CD4-positive, alpha-beta memory T cell (primary cell): ENCODE measurements at regions not wholly inside any gene's neighbourhood (a gene's known extent, or its start where the extent isn't known, plus 50 kb on each side); places are given as distances from the start of the nearest gene placed in this dataset.
"Not testable (repeated sequence)": the region's sequence is repeated elsewhere in the genome, so short reads cannot be mapped to it uniquely, and the experiment has no call there.

ENCODE experiments used
- CTCF ChIA-PET: fragments of 350-600 bp; sonication (Branson Sonifier 250); formaldehyde crosslinking; loops from one replicate; lab custom pipeline; 2021; ENCODE audit warnings: inconsistent platforms; ENCODE audit not compliant: partially characterized antibody; lab: Charles Lee
- POLR2A ChIA-PET: fragments of 350-600 bp; sonication (Branson Sonifier 250); formaldehyde crosslinking; loops from one replicate; lab custom pipeline; 2021; ENCODE audit not compliant: partially characterized antibody; lab: Charles Lee
- DNase-seq, 5 donors: peaks; one replicate each; pipeline versions ENCODE4 v3.0.0 to v3.0.0-alpha.2; 2020 to 2022; ENCODE audit warnings: mixed read lengths in 1 of 5
- H3K27ac ChIP-seq: one replicate; pipeline ENCODE4 v1.7.0; 2013; ENCODE audit warnings: low read depth, low read length
- H3K27me3 ChIP-seq: 2 replicates; pipeline ENCODE4 v1.7.0; 2013; ENCODE audit warnings: mild to moderate bottlenecking, low read length, moderate library complexity; ENCODE audit not compliant: insufficient read depth
- H3K36me3 ChIP-seq: 2 replicates; pipeline ENCODE4 v1.7.0; 2013; ENCODE audit warnings: mild to moderate bottlenecking, low read length, moderate library complexity; ENCODE audit not compliant: insufficient read depth
- H3K4me1 ChIP-seq: 2 replicates; pipeline ENCODE4 v1.7.0; 2013; ENCODE audit warnings: mild to moderate bottlenecking, low read length, moderate library complexity; ENCODE audit not compliant: insufficient read depth
- H3K4me3 ChIP-seq, 2 donors: one replicate each; pipeline ENCODE4 v1.7.0; 2013; ENCODE audit warnings: low read length in 2 of 2, mild to moderate bottlenecking in 1 of 2
- H3K9me3 ChIP-seq, 2 donors: one replicate each; pipeline ENCODE4 v1.7.0; 2013; ENCODE audit warnings: low read length in 2 of 2, control low read depth in 1 of 2; ENCODE audit not compliant: control insufficient read depth in 1 of 2
- H3K27ac Mint-ChIP-seq, 7 donors: one replicate each; pipeline ENCODE4 v1.8.0; 2020 to 2021; ENCODE audit warnings: mixed read lengths in 7 of 7, mild to moderate bottlenecking in 6 of 7, inconsistent platforms in 3 of 7, moderate library complexity in 3 of 7
- H3K27me3 Mint-ChIP-seq, 2 donors: one replicate each; pipeline ENCODE4 v1.8.0; 2020 to 2021; ENCODE audit warnings: mixed read lengths in 2 of 2
- H3K36me3 Mint-ChIP-seq, 2 donors: one replicate each; pipeline ENCODE4 v1.8.0; 2020 to 2021; ENCODE audit warnings: mixed read lengths in 2 of 2, inconsistent platforms in 1 of 2, mild to moderate bottlenecking in 1 of 2
- H3K4me1 Mint-ChIP-seq, 4 donors: one replicate each; pipeline ENCODE4 v1.8.0; 2020 to 2021; ENCODE audit warnings: mixed read lengths in 4 of 4, mild to moderate bottlenecking in 1 of 4
- H3K4me3 Mint-ChIP-seq, 8 donors: one replicate each; pipeline ENCODE4 v1.8.0; 2020 to 2021; ENCODE audit warnings: mixed read lengths in 8 of 8, mild to moderate bottlenecking in 7 of 8, moderate library complexity in 6 of 8, inconsistent platforms in 3 of 8
- H3K9me3 Mint-ChIP-seq, 8 donors: one replicate each; pipeline ENCODE4 v1.8.0; 2020 to 2021; ENCODE audit warnings: mixed read lengths in 8 of 8, mild to moderate bottlenecking in 5 of 8, inconsistent platforms in 3 of 8, moderate library complexity in 1 of 8
- intact Hi-C: fragments of 100-400 bp; cut with micrococcal nuclease; formaldehyde crosslinking; loops from one replicate; pipeline ENCODE4 v1.15.1; 2023

DNA sequence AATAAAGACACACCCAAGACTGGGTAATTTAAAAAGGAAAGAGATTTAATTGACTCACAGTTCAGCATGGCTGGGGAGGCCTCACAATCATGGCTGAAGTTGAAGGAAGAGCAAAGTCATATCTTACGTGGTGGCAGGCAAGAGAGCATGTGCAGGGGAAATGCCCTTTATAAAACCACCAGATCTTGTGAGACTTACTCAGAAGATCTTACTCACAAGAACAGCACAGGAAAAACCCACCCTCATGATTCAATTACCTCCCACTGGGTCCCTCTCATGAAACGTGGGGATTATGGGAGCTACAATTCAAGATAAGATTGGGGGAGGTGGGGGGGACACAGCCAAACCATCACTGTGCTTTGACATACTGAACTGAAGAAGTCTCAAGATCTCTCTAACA lies 800.0 kb downstream of the TENT5A start:
- POLR2A ChIA-PET, H3K4me3 Mint-ChIP-seq, H3K27me3 Mint-ChIP-seq, CTCF ChIA-PET, H3K4me1 ChIP-seq, H3K27ac ChIP-seq, H3K27me3 ChIP-seq, H3K9me3 Mint-ChIP-seq, H3K4me1 Mint-ChIP-seq, DNase-seq, intact Hi-C loops, H3K27ac Mint-ChIP-seq, H3K9me3 ChIP-seq, H3K4me3 ChIP-seq, H3K36me3 ChIP-seq, H3K36me3 Mint-ChIP-seq: not testable (repeated sequence)

DNA sequence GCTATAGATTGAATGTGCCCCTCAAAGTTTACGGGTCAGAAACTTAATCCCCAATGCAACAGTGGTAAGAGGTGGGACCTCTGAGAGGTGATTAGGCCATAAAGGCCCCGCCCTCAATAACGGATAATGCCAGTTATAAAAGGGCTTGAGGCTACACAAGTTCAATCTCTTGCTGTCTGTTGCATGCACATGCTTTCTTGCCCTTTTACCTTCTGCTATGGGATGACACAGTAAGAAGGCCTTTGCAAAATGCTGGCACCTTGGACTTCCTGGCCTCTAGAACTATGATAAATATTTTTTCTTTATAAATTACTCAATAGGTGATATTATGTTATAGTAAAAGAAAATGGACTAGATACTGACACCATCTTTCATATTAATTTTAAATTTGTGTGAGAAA lies 806.1 kb downstream of the TENT5A start:
- CTCF ChIA-PET: no interaction called here
- no peaks in the 10 kb centered on the region for H3K27me3 Mint-ChIP-seq
- POLR2A ChIA-PET: no interaction called here
- Histone ChIP-seq H3K4me1 (no peaks in the 10 kb centered on the region), H3K36me3 (no peaks in the 10 kb centered on the region), H3K27ac (no peak overlapping the region), H3K27me3 (no peaks in the 10 kb centered on the region), H3K4me3 (no peak overlapping the region), H3K9me3 (no peaks in the 10 kb centered on the region)
- H3K4me3 Mint-ChIP-seq: no peak overlapping the region
- no peak overlapping the region for H3K27ac Mint-ChIP-seq
- H3K9me3 Mint-ChIP-seq: peaks cover 0 to 2% (median 0%) of the 10 kb centered on the region in 8 donors
- H3K36me3 Mint-ChIP-seq: no peaks in the 10 kb centered on the region
- no peaks in the 10 kb centered on the region for H3K4me1 Mint-ChIP-seq
- DNase-seq: no peak
- intact Hi-C loops: no loop called here

DNA sequence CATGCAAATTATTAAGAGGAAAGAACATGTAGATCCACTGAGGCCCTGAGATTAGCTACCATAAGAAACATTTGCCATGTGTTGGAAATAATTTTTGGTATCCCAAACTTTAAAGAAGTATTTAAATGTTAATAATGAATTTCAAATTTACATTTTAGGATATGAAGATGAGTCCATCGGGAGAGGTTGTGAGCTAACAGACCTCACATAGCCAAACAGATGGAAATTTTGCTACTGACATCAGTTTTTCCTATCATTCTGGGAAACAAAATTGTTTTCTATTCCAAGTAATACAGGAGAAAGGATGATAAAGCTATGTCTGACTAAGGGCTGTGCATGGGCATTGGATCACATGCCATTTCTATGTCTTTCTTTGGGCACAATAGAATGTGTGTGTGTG lies 809.6 kb downstream of the TENT5A start:
- H3K4me3 ChIP-seq: no peak overlapping the region
- Mint-ChIP-seq H3K4me1 (no peaks in the 10 kb centered on the region), H3K4me3 (no peak overlapping the region), H3K9me3 (peaks cover 0 to 10% (median 4%) of the 10 kb centered on the region in 8 donors), H3K27ac (no peak overlapping the region), H3K27me3 (no peaks in the 10 kb centered on the region), H3K36me3 (no peaks in the 10 kb centered on the region)
- no peaks in the 10 kb centered on the region for H3K27me3 ChIP-seq
- no peaks in the 10 kb centered on the region for H3K36me3 ChIP-seq
- ChIA-PET CTCF (no interaction called here), POLR2A (no interaction called here)
- intact Hi-C loops: no loop called here
- H3K9me3 ChIP-seq: no peaks in the 10 kb centered on the region
- no peak for DNase-seq
- no peak overlapping the region for H3K27ac ChIP-seq
- no peaks in the 10 kb centered on the region for H3K4me1 ChIP-seq

DNA sequence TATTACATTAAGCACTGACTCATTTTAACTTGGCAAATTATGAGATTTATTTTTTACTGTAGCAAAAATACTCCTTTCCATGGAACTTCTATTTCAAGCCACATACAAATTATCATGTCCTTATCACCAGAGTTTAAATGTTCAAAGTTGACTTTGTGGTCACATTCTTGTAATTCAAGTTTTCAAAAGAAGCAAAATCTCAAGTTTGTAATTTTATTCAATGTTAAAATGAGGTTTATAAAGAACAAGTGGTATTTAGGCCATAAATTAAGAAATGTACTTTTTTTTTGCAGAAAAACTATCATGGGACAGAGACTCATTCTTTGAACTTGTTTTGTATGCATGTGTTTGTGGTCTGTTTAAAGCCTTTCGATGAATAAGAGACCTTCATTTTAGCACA lies 811.5 kb downstream of the TENT5A start:
- H3K4me1 Mint-ChIP-seq: no peaks in the 10 kb centered on the region
- intact Hi-C loops: no loop called here
- H3K36me3 Mint-ChIP-seq: no peaks in the 10 kb centered on the region
- DNase-seq: no peak
- H3K27ac ChIP-seq: no peak overlapping the region
- no peak overlapping the region for H3K27ac Mint-ChIP-seq
- CTCF ChIA-PET: no interaction called here
- POLR2A ChIA-PET: no interaction called here
- H3K36me3 ChIP-seq: no peaks in the 10 kb centered on the region
- H3K9me3 ChIP-seq: no peaks in the 10 kb centered on the region
- no peaks in the 10 kb centered on the region for H3K4me1 ChIP-seq
- peaks cover 0 to 20% (median 7%) of the 10 kb centered on the region in 8 donors for H3K9me3 Mint-ChIP-seq
- no peak overlapping the region for H3K4me3 Mint-ChIP-seq
- no peaks in the 10 kb centered on the region for H3K27me3 ChIP-seq
- no peaks in the 10 kb centered on the region for H3K27me3 Mint-ChIP-seq
- H3K4me3 ChIP-seq: no peak overlapping the region

DNA sequence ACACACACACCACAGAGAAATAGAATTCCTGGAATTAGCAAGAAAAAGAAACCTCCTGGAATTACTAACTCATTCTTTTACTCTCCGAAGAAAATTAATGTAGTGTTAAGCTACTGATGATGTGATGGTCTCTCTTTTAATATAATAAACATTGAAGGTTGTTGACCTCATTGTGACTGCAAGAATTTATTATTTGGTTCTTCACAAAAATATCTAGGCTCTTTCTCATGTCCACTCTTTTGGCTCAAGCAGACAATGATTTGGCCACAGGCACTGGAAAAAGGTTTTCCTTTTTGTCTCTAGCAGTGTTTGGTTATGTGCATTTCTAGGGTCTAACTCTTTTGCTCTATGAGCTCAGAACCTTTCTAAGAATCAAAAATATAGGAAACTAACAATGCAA lies 811.9 kb downstream of the TENT5A start:
- no peaks in the 10 kb centered on the region for H3K4me1 ChIP-seq
- H3K27ac ChIP-seq: no peak overlapping the region
- peaks cover 0 to 21% (median 7%) of the 10 kb centered on the region in 8 donors for H3K9me3 Mint-ChIP-seq
- no peaks in the 10 kb centered on the region for H3K36me3 Mint-ChIP-seq
- H3K4me1 Mint-ChIP-seq: no peaks in the 10 kb centered on the region
- no peaks in the 10 kb centered on the region for H3K9me3 ChIP-seq
- intact Hi-C loops: no loop called here
- ChIA-PET POLR2A (no interaction called here), CTCF (no interaction called here)
- H3K27me3 Mint-ChIP-seq: no peaks in the 10 kb centered on the region
- H3K4me3 ChIP-seq: no peak overlapping the region
- H3K36me3 ChIP-seq: no peaks in the 10 kb centered on the region
- no peak overlapping the region for H3K4me3 Mint-ChIP-seq
- H3K27me3 ChIP-seq: no peaks in the 10 kb centered on the region
- DNase-seq: no peak
- no peak overlapping the region for H3K27ac Mint-ChIP-seq

DNA sequence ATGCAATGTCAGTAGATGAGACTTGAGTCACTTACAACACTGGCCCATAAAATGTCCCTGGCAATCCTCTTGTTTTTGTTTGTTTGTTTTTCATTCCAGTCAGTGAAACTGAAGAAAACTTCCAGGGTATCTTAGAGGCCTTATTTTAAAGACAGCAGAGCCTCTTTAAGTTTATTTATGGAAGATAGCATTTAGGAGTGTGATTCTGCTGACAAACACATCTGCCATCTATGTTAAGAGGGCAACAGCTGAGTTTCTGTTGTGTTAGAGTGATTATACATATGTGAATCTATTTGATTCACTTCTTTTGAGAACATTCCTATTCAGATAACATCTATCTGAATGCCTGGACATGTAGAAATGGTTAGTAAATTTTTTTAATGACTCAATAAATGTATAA lies 812.6 kb downstream of the TENT5A start:
- Mint-ChIP-seq H3K27ac (no peak overlapping the region), H3K27me3 (no peaks in the 10 kb centered on the region), H3K9me3 (peaks cover 0 to 21% (median 10%) of the 10 kb centered on the region in 8 donors), H3K36me3 (no peaks in the 10 kb centered on the region), H3K4me3 (no peak overlapping the region), H3K4me1 (no peaks in the 10 kb centered on the region)
- no peak overlapping the region for H3K27ac ChIP-seq
- H3K9me3 ChIP-seq: no peaks in the 10 kb centered on the region
- no peaks in the 10 kb centered on the region for H3K36me3 ChIP-seq
- POLR2A ChIA-PET: no interaction called here
- no peaks in the 10 kb centered on the region for H3K4me1 ChIP-seq
- no peak overlapping the region for H3K4me3 ChIP-seq
- CTCF ChIA-PET: no interaction called here
- intact Hi-C loops: no loop called here
- no peak for DNase-seq
- no peaks in the 10 kb centered on the region for H3K27me3 ChIP-seq

DNA sequence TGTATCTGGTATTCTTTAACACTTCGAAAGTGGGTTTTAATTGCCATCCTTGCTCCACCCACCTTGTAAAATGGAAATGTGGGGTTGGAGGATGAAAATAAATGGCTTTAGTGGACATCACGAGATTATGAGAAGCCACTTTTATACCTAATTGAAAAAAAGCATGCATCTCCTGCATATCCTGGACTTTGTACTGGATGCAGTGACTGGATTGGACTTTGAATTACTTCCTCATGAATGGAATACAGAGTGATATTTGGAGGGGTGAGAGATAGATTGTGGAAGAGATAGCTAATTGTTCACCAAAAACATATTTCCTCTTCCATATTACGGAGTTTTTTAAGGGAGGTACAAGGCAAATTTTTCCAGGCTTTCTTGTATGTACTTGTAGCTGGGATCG lies 813.0 kb downstream of the TENT5A start:
- Histone ChIP-seq H3K4me1 (no peaks in the 10 kb centered on the region), H3K4me3 (no peak overlapping the region), H3K36me3 (no peaks in the 10 kb centered on the region), H3K9me3 (no peaks in the 10 kb centered on the region), H3K27me3 (no peaks in the 10 kb centered on the region), H3K27ac (no peak overlapping the region)
- CTCF ChIA-PET: no interaction called here
- Mint-ChIP-seq H3K4me1 (no peaks in the 10 kb centered on the region), H3K27me3 (no peaks in the 10 kb centered on the region), H3K36me3 (no peaks in the 10 kb centered on the region), H3K27ac (no peak overlapping the region), H3K4me3 (no peak overlapping the region), H3K9me3 (peaks cover 0 to 22% (median 12%) of the 10 kb centered on the region in 8 donors)
- POLR2A ChIA-PET: no interaction called here
- intact Hi-C loops: no loop called here
- DNase-seq: no peak

DNA sequence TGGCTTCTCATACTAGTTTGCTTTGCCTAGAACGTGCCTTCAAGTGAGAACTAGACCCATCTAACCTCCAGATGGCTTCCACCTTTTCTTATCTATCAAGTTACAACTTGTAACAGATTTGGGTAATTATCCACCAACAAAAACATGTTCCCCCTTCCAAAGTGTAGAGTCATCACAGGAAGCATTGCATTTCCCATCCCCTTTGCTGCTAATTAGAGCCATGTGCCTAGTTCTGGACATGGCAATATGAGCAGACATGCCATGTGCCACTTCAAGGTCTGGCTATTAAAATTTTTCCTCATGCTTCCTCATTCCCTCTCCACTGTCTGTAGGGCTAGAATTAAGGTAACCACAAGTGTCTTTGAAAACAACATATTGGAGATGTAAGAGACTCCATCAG lies 814.4 kb downstream of the TENT5A start:
- H3K4me1 ChIP-seq: no peaks in the 10 kb centered on the region
- H3K27me3 ChIP-seq: no peaks in the 10 kb centered on the region
- H3K4me3 ChIP-seq: no peak overlapping the region
- Mint-ChIP-seq H3K36me3 (no peaks in the 10 kb centered on the region), H3K9me3 (peaks cover 0 to 23% (median 14%) of the 10 kb centered on the region in 8 donors), H3K4me3 (no peak overlapping the region), H3K27ac (peak overlapping the region in 1 of 7 donors; percentile 11), H3K27me3 (no peaks in the 10 kb centered on the region), H3K4me1 (no peaks in the 10 kb centered on the region)
- intact Hi-C loops: no loop called here
- H3K36me3 ChIP-seq: no peaks in the 10 kb centered on the region
- H3K9me3 ChIP-seq: no peaks in the 10 kb centered on the region
- H3K27ac ChIP-seq: no peak overlapping the region
- POLR2A ChIA-PET: no interaction called here
- CTCF ChIA-PET: no interaction called here
- no peak for DNase-seq
